ENCODE measurements at regions not wholly inside any gene's neighbourhood (a gene's known extent, or its start where the extent isn't known, plus 50 kb on each side); places are given as distances from the start of the nearest gene placed in this dataset.

GRCh38 chr4:153971899-153972298 lies 183.0 kb upstream of the SFRP2 start:
- Histone ChIP-seq H4K5ac (ENCODE audit: insufficient read length, low read depth, low read length) (no peak overlapping the region), H3K9ac (ENCODE audit: extremely low read depth, insufficient read length, low read length) (no peak overlapping the region), H2BK120ac (ENCODE audit: low read depth, low read length, poor library complexity, severe bottlenecking) (no peak overlapping the region), H2AFZ (ENCODE audit: low read length) (no peak overlapping the region), H3K18ac (ENCODE audit: insufficient read length, low read depth, low read length) (no peak overlapping the region), H3K27me3 (ENCODE audit: insufficient read depth, low read length) (no peaks in the 10 kb centered on the region), H4K91ac (ENCODE audit: insufficient read length, low read depth, low read length) (no peak overlapping the region), H4K8ac (replicated peaks; ENCODE audit: insufficient read length, low read depth, low read length) (no peak overlapping the region), H3K79me2 (ENCODE audit: insufficient read depth, low read length) (no peaks in the 10 kb centered on the region), H3K79me1 (ENCODE audit: insufficient read depth, low read depth, low read length, poor library complexity, severe bottlenecking) (no peaks in the 10 kb centered on the region), H3K4ac (ENCODE audit: low read depth, low read length) (no peak overlapping the region), H3K4me1 (ENCODE audit: insufficient read depth, low read length) (no peaks in the 10 kb centered on the region), H2BK20ac (ENCODE audit: low read depth, low read length, poor library complexity, severe bottlenecking) (no peak overlapping the region), H2AK5ac (ENCODE audit: insufficient read length, low read length) (no peak overlapping the region), H2BK15ac (ENCODE audit: low read depth, low read length) (no peak overlapping the region), H2BK12ac (ENCODE audit: insufficient read length, low read depth, low read length) (no peak overlapping the region), H3K23ac (ENCODE audit: insufficient read length, low read depth, low read length) (no peak overlapping the region), H3K56ac (ENCODE audit: insufficient read length, low read depth, low read length) (no peak overlapping the region), H2BK5ac (ENCODE audit: insufficient read length, low read length) (no peak overlapping the region), H4K20me1 (ENCODE audit: control insufficient read depth, insufficient read depth, insufficient read length) (no peaks in the 10 kb centered on the region), H3K27ac (ENCODE audit: insufficient read length, low read depth, low read length) (no peak overlapping the region), H3K23me2 (ENCODE audit: insufficient read length, low read depth, low read length, poor library complexity, severe bottlenecking) (no peaks in the 10 kb centered on the region), H3K14ac (ENCODE audit: insufficient read depth, low read length) (no peak overlapping the region), H3K9me3 (ENCODE audit: control insufficient read depth, low read depth, low read length) (no peaks in the 10 kb centered on the region), H3T11ph (ENCODE audit: low read length) (no peak overlapping the region), H3K4me2 (ENCODE audit: insufficient read depth, insufficient read length, low read length) (no peak overlapping the region)
- WGBS (ENCODE audit: extremely low coverage, insufficient read length, low lambda C conversion rate): no CpG with 5 or more reads among the region's 5 CpGs
- Mint-ChIP-seq H3K4me3 (no peak overlapping the region), H3K36me3 (ENCODE audit: insufficient read depth in 1 of 3, low read depth in 3 of 3) (peaks cover 20 to 26% (median 24%) of the 10 kb centered on the region in 3 experiments), H3K9me3 (peaks cover 31 to 39% of the 10 kb centered on the region in 2 experiments), H3K4me1 (no peaks in the 10 kb centered on the region), H3K27ac (no peak overlapping the region), H3K27me3 (ENCODE audit: low read depth) (no peaks in the 10 kb centered on the region)
- TF ChIP-seq CTCF (conservative IDR thresholded peaks at IDR 0.05): no peak
- no peak for DNase-seq

Measured in H9 (cell line).